Femur (tissue), 1 donor: ENCODE measurements at regions not wholly inside any gene's neighbourhood (a gene's known extent, or its start where the extent isn't known, plus 50 kb on each side); places are given as distances from the start of the nearest gene placed in this dataset.
"Not testable (repeated sequence)": the region's sequence is repeated elsewhere in the genome, so short reads cannot be mapped to it uniquely, and the experiment has no call there.

ENCODE experiments used
- DNase-seq: peaks from one replicate; pipeline ENCODE4 v3.0.0-alpha.2; 2017

DNA sequence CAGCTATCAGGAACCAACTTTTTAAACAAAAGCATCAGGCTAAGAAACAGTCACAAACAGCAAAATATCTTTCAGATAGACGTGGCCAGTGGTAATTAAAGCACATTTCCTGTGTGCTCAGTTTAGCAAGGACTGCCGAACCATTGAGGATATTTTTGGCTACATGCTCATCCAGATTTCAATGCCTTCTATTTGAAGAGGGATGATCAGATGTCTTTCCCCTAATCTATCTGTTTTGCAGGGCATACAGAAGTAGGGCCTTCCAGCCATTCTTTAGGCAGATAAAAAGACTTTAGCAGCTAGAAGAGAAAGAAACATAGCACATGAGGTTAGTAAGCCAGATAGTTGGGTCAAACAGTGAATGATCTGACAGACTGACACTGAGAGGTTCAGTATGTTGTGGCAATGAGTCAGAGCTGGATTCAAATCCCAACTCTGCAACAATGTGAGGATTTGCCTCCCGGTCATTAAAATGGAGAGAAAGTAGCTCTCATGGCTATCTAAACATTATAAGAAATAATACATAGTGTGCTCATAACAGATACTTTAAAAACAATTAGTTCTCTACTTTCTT, 100.0 kb upstream of the PRKG2 start:
- no peak for DNase-seq

- DNase-seq: peak; percentile 49
Observed at GRCh38 chr4:81314196-81314896, 99.3 kb upstream of the PRKG2 start.

DNA sequence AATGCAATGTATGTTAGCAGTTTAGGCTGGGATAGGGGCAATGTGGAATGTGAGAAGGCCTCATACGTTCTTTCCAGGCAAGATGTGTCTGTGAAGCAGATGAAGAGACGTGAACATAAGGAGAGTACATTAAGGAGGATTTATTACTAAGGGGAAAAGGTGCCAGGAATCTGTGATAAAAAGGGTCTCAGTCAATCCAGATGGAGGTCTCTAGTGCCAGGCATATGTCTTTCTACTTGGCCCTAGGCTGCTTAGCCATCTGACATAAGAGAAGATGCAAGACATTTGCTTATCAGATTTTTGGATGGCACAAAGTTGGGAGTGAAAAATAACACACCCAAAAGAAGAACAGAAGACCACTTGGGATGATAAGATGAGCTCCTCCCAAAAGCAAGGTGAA, 93.0 kb upstream of the PRKG2 start:
- DNase-seq: no peak

DNA sequence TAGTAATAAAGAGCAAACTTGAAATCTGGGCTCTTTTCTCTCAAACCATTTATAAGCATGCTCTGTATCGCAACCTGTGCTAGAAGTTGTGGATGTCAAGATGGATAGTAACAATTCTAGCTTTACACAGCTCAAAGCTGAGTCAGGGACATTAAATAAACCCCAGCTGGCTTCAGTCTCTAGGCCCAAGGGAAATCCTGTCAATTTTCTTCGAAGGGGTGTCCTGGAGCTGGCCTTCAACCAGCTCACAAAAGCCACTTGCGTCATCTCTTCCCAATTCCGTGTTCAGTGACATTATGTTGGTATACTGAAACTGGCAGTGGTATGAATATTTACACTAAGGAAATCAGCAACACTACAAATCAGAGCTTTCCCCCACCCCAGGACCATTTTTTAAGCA, 89.8 kb upstream of the PRKG2 start:
- no peak for DNase-seq

DNA sequence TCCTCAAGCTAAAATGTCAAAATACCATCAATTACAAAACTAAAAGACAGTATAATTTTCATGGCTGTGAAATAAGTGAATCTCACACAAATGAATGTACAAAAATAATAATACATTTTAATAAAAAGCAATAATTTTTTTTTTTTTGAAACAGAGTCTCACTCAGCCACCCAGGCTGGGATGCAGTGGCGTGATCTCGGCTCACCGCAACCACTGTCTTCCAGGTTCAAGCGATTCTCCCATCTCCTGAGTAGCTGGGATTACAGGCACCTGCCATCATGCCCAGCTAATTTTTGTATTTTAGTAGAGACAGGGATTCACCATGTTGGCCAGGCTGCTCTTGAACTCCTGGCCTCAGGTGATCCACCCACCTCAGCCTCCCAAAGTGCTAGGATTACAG, 85.3 kb upstream of the PRKG2 start:
- not testable (repeated sequence) for DNase-seq

DNA sequence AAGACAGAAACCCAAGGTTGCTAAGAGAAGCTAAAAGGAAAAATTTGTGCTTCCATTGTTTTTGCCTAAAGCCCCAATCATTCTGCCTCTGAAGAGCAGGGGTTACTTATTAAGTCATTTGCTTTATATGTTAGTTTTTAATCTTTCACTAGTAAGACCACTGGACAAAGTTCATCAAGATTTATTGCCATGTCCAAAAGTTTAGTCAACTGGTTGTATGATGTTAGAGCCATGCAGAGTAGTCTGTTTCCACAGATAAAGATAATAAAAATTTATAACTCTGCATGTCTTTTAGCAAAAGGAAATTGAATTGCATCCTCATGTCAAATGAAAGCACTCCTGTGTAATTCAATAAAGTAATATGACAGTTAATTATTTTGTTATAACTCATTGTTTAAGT, 75.8 kb upstream of the PRKG2 start:
- no peak for DNase-seq

DNA sequence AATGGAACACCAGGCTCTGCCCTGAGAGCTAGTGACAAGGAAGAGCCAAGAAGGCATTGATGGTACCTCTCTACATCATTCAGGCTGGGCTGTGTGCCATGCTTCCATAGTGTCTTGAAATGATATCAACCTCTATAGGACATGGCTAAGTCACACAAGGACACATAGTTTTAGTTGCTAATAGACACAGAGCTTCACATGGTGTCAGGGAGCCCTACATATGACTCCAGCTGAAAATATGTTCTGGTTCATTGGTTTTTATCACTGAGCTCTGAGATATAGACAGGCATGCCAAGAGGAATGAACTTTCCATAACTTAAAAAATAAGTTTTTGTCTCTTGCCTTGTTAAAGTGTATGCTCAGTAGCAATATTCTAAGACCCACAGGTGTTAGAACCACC, 72.1 kb upstream of the PRKG2 start:
- no peak for DNase-seq

DNA sequence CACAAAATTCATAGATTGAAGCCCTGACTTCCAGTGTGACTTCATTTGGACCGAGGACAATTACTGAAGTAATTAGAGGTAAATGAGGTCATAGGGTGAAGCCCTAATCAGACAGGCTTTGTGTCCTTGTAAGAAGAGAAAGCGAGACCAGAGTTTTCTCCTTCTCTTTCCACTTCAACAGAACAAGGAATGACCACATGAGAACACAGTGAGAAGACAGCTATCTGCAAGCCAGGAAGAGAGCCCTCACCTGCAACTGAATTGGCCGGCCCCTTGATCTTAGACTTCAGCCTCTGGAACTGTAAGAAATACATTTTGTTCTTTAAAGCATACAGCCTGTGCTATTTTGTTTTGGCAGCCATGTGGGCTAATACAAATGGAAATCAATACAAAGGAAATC, 67.1 kb upstream of the PRKG2 start:
- DNase-seq: no peak

- DNase-seq: no peak
Observed at GRCh38 chr4:81274460-81274859, 59.4 kb upstream of the PRKG2 start.

- DNase-seq: no peak
Observed at GRCh38 chr4:81272671-81273070, 57.6 kb upstream of the PRKG2 start.
